Prostate gland (tissue), 2 donors: ENCODE measurements at regions not wholly inside any gene's neighbourhood (a gene's known extent, or its start where the extent isn't known, plus 50 kb on each side); places are given as distances from the start of the nearest gene placed in this dataset.

Source experiments
- DNase-seq: peaks from one replicate; pipeline ENCODE4 v3.0.0-alpha.2; 2019; ENCODE audit warnings: low spot score
- H3K27ac ChIP-seq, 2 donors: fragments of 200-600 bp; sonication (generic); 2 replicates each; pipeline ENCODE4 v1.5.1; 2017 to 2019
- H3K27me3 ChIP-seq: fragments of 200-600 bp; sonication (generic); replicated peaks from 2 replicates; pipeline ENCODE4 v1.5.1; 2019; ENCODE audit not compliant: insufficient read depth
- H3K36me3 ChIP-seq, 2 donors: fragments of 200-600 bp; sonication (generic); 1 replicate in 1 of 2; 2 replicates in 1 of 2; pipeline versions ENCODE4 v1.5.1 to v1.8.1; 2017 to 2019
- H3K4me1 ChIP-seq: fragments of 200-600 bp; sonication (generic); replicated peaks from 2 replicates; pipeline ENCODE4 v1.5.1; 2019
- H3K4me3 ChIP-seq, 2 donors: fragments of 200-600 bp; sonication (generic); 2 replicates each; pipeline ENCODE4 v1.5.1; 2017 to 2019
- H3K9me3 ChIP-seq: fragments of 200-600 bp; sonication (generic); 2 replicates; pipeline ENCODE4 v1.5.1; 2017
- POLR2A ChIP-seq: fragments of 450-650 bp; IDR thresholded peaks from one replicate; pipeline ENCODE4 v1.6.1; 2016; ENCODE audit warnings: antibody characterized with exemption, mild to moderate bottlenecking
- POLR2AphosphoS5 ChIP-seq: sonication (generic); formaldehyde crosslinking; IDR thresholded peaks from one replicate; pipeline ENCODE4 v1.6.1; 2017; ENCODE audit warnings: antibody characterized with exemption
- WGBS: methylation state at CpG from one replicate; pipeline ENCODE4 v1.1.5; 2018; 5-methylcytosine and 5-hydroxymethylcytosine counted together
- intact Hi-C: fragments of 100-400 bp; cut with DNase I; formaldehyde crosslinking; loops from one replicate; pipeline ENCODE4 v1.14.2; 2022
- TF ChIP-seq, protein P1 (sequence below), 4 experiments: fragments of 200-600 bp in 2 of 4; fragments of 450-650 bp in 2 of 4; sonication (generic) in 2 of 4; IDR thresholded peaks; 1 replicate in 3 of 4; 2 replicates in 1 of 4; pipeline ENCODE4 v1.5.1; 2016 to 2019; ENCODE audit warnings: antibody characterized with exemption in 4 of 4, mild to moderate bottlenecking in 2 of 4, moderate library complexity in 2 of 4

DNA sequence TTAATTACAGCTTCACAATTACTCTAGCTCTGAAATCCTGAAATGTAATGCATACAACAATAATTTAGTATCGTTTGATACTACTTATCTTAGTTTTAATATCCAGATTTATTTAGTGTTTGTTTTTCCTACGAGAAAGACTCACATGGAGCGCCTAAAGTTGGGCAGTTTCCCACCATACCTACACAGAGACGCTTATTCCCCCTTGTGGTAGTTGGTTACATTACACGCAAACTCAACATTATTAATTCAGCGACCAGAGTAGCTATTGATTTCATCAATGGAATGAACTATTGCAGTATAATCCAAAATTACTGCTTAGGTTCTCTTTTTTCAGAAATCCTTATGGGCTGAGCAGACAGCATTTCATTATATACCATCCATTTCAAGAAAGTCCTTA lies 164.0 kb upstream of the REG3G start:
- WGBS: 41% methylated on average over 6 of the region's 6 CpGs
- Histone ChIP-seq H3K4me3 (no peak overlapping the region), H3K36me3 (no peaks in the 10 kb centered on the region), H3K27me3 (no peaks in the 10 kb centered on the region), H3K4me1 (no peaks in the 10 kb centered on the region), H3K9me3 (no peaks in the 10 kb centered on the region), H3K27ac (no peak overlapping the region)
- TF ChIP-seq POLR2A: no peak
- TF ChIP-seq, protein P1, sequence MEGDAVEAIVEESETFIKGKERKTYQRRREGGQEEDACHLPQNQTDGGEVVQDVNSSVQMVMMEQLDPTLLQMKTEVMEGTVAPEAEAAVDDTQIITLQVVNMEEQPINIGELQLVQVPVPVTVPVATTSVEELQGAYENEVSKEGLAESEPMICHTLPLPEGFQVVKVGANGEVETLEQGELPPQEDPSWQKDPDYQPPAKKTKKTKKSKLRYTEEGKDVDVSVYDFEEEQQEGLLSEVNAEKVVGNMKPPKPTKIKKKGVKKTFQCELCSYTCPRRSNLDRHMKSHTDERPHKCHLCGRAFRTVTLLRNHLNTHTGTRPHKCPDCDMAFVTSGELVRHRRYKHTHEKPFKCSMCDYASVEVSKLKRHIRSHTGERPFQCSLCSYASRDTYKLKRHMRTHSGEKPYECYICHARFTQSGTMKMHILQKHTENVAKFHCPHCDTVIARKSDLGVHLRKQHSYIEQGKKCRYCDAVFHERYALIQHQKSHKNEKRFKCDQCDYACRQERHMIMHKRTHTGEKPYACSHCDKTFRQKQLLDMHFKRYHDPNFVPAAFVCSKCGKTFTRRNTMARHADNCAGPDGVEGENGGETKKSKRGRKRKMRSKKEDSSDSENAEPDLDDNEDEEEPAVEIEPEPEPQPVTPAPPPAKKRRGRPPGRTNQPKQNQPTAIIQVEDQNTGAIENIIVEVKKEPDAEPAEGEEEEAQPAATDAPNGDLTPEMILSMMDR (IDR thresholded peaks at IDR 0.05): peak in 1 of 4 experiments; percentile 35
- intact Hi-C loops: no loop called here
- DNase-seq: no peak

DNA sequence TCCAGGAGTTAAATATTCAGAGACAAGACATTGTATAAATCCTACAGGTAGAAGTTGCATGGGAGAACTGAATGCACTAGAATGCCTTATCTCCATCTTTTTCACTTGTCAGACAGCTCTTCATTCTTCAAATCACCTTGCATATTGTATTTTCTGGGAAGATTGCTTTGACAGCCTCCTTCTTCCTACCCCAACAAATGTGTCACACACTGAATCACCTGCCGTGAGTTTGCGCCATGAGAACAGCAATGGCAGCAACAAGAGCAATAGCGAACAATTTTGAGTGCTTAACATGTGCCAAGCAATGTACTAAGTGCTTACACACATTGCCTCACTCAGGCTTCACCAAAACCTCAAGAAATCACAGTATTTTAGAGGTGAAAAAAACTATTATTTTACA lies 161.3 kb upstream of the REG3G start:
- no peaks in the 10 kb centered on the region for H3K27me3 ChIP-seq
- intact Hi-C loops: no loop called here
- H3K4me1 ChIP-seq: no peaks in the 10 kb centered on the region
- DNase-seq: no peak
- no peaks in the 10 kb centered on the region for H3K9me3 ChIP-seq
- 86% methylated on average over 3 of the region's 3 CpGs for WGBS
- TF ChIP-seq POLR2A (no peak), POLR2AphosphoS5 (no peak)
- TF ChIP-seq, protein P1 (IDR thresholded peaks at IDR 0.05): no peak
- no peak overlapping the region for H3K4me3 ChIP-seq
- no peaks in the 10 kb centered on the region for H3K36me3 ChIP-seq
- no peak overlapping the region for H3K27ac ChIP-seq

DNA sequence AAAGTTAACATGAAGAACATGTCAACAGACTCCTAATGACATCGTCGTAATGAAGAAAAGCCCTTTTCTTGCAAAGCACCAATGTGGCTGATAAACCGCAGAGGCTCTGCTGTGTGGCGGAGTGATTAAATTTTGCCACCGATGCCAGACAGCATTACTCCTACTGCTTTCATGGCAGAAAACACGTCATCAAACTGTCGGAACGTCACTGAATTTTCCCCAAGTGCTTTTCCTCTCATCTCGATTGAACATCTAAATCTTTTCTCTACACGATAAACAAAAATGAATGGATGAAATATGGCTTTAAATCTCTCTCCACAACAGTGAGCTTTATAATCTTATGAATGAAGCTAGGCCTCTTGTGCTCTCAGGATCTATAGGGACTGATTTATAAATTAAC lies 159.8 kb upstream of the REG3G start:
- Histone ChIP-seq H3K27ac (no peak overlapping the region), H3K27me3 (no peaks in the 10 kb centered on the region), H3K36me3 (no peaks in the 10 kb centered on the region), H3K9me3 (no peaks in the 10 kb centered on the region), H3K4me3 (no peak overlapping the region), H3K4me1 (no peaks in the 10 kb centered on the region)
- no peak for DNase-seq
- 88% methylated on average over 10 of the region's 10 CpGs for WGBS
- TF ChIP-seq POLR2A (no peak), POLR2AphosphoS5 (no peak)
- TF ChIP-seq, protein P1 (IDR thresholded peaks at IDR 0.05): no peak
- intact Hi-C loops: no loop called here

DNA sequence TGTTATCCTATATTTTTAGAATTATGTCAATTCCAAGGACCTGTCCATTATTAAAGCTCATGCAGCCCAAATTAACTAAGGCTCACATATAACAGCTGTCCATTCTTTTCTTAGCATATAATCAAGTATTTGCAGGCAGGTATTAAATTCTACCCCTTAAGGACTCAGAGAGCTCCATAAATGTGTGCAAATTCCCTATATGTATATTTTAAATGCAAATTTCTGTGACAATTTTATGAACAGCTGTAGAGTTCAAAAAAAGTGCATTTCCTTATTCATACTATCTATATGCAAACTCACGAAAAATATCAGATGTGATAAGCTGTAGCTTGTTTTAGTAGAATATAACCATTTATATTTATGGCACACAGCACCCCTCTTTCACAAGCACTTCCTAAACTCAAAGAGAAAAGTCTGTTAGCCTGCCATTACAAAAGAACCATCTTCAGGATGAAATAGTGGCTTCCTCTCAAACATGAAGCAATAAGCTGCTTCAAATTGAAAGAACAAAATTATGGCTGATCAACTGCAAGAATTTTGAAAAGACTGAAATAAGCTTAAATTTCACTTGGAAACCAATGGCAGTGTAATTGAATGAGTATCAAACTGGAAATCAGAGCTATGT lies 155.0 kb upstream of the REG3G start:
- H3K36me3 ChIP-seq: no peaks in the 10 kb centered on the region
- H3K4me3 ChIP-seq: no peak overlapping the region
- H3K27ac ChIP-seq: no peak overlapping the region
- intact Hi-C loops: no loop called here
- WGBS: 51% methylated on average over 1 of the region's 1 CpG
- DNase-seq: no peak
- H3K9me3 ChIP-seq: no peaks in the 10 kb centered on the region
- H3K27me3 ChIP-seq: no peaks in the 10 kb centered on the region
- H3K4me1 ChIP-seq: no peaks in the 10 kb centered on the region
- TF ChIP-seq, protein P1 (IDR thresholded peaks at IDR 0.05): no peak
- TF ChIP-seq POLR2AphosphoS5: no peak
- TF ChIP-seq POLR2A: no peak

DNA sequence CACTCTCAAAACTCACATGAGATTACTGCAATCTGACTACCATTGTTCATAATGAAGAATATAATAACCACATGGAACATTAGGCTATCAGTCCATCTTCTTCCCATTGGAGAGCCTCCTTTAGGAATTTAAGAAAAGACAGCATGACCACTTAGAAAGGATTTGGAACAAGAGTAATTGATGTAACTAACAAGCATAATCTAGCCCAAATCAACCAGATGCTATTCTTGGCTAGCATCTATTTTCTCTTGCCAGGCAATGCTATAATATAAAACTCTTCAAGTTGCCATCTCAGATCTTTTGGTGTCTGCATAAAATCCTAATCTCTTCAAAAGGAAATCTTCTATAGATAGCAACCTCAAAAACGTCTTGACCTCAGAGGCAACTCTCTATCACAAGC lies 152.0 kb upstream of the REG3G start:
- 32% methylated on average over 1 of the region's 1 CpG for WGBS
- no peaks in the 10 kb centered on the region for H3K36me3 ChIP-seq
- no peaks in the 10 kb centered on the region for H3K9me3 ChIP-seq
- TF ChIP-seq POLR2A (no peak), POLR2AphosphoS5 (no peak)
- TF ChIP-seq, protein P1 (IDR thresholded peaks at IDR 0.05): no peak
- no peak overlapping the region for H3K4me3 ChIP-seq
- H3K4me1 ChIP-seq: no peaks in the 10 kb centered on the region
- H3K27me3 ChIP-seq: no peaks in the 10 kb centered on the region
- intact Hi-C loops: no loop called here
- DNase-seq: no peak
- no peak overlapping the region for H3K27ac ChIP-seq
